ENCODE measurements at regions not wholly inside any gene's neighbourhood (a gene's known extent, or its start where the extent isn't known, plus 50 kb on each side); places are given as distances from the start of the nearest gene placed in this dataset.
A peak's percentile ranks its signal among the peaks of the same experiment; 100 is the strongest.

- Mint-ChIP-seq H3K27me3 (ENCODE audit: low read depth) (peaks cover 16% of the 10 kb centered on the region), H3K9me3 (ENCODE audit: insufficient read depth) (no peaks in the 10 kb centered on the region), H3K4me1 (ENCODE audit: low read depth) (peaks cover 2% of the 10 kb centered on the region), H3K36me3 (ENCODE audit: low read depth) (no peaks in the 10 kb centered on the region), H3K27ac (no peak overlapping the region), H3K4me3 (no peak overlapping the region)
- DNase-seq (peak; percentile 28), ATAC-seq (peak; percentile 68)
- ChIA-PET CTCF (interaction anchor here (0.6 to 4.8 kb wide), 21 partner anchors 9 to 562 kb away, joined by 3 to 36 read pairs (median 4); no protein-coding TSS in a partner anchor), POLR2A (interaction anchor here (0.6 kb wide), 1 partner anchor 210 kb away, joined by 3 read pairs; no protein-coding TSS in a partner anchor)
Measured at GRCh38 chr5:66307647-66308241, 163.6 kb downstream of the SREK1 start.

GRCh38 chr5:66312266-66312665 lies 168.2 kb downstream of the SREK1 start:
- ChIA-PET CTCF (interaction anchor here (1.2 kb wide), 1 partner anchor 501 kb away, joined by 3 read pairs; no protein-coding TSS in a partner anchor), POLR2A (interaction anchor here (1.5 kb wide), 1 partner anchor 11 kb away, joined by 3 read pairs; no protein-coding TSS in a partner anchor)
- H3K36me3 Mint-ChIP-seq (ENCODE audit: low read depth): no peaks in the 10 kb centered on the region
- ATAC-seq (no peak), DNase-seq (no peak)
- peaks cover 2% of the 10 kb centered on the region for H3K4me1 Mint-ChIP-seq (ENCODE audit: low read depth)
- H3K27ac Mint-ChIP-seq: no peak overlapping the region
- H3K4me3 Mint-ChIP-seq: no peak overlapping the region
- H3K9me3 Mint-ChIP-seq (ENCODE audit: insufficient read depth): peaks cover 6% of the 10 kb centered on the region
- peaks cover 6% of the 10 kb centered on the region for H3K27me3 Mint-ChIP-seq (ENCODE audit: low read depth)

- Mint-ChIP-seq H3K4me1 (ENCODE audit: low read depth) (no peaks in the 10 kb centered on the region), H3K27ac (no peak overlapping the region), H3K27me3 (ENCODE audit: low read depth) (peaks cover 12% of the 10 kb centered on the region), H3K9me3 (ENCODE audit: insufficient read depth) (peaks cover 6% of the 10 kb centered on the region), H3K36me3 (ENCODE audit: low read depth) (no peaks in the 10 kb centered on the region), H3K4me3 (no peak overlapping the region)
- ATAC-seq: no peak
- CTCF ChIA-PET: interaction anchor here (1.0 kb wide), 1 partner anchor 10 kb away, joined by 3 read pairs; no protein-coding TSS in a partner anchor
- POLR2A ChIA-PET: no interaction called here
- no peak for DNase-seq
Measured at GRCh38 chr5:66315784-66316183, 171.7 kb downstream of the SREK1 start.

GRCh38 chr5:66322786-66323528 lies 178.9 kb downstream of the SREK1 start:
- no peak overlapping the region for H3K27ac Mint-ChIP-seq
- H3K36me3 Mint-ChIP-seq (ENCODE audit: low read depth): no peaks in the 10 kb centered on the region
- H3K27me3 Mint-ChIP-seq (ENCODE audit: low read depth): peaks cover 10% of the 10 kb centered on the region
- no peak for ATAC-seq
- H3K4me3 Mint-ChIP-seq: no peak overlapping the region
- no peaks in the 10 kb centered on the region for H3K9me3 Mint-ChIP-seq (ENCODE audit: insufficient read depth)
- no peaks in the 10 kb centered on the region for H3K4me1 Mint-ChIP-seq (ENCODE audit: low read depth)
- ChIA-PET POLR2A (interaction anchor here (1.6 kb wide), 1 partner anchor 10 kb away, joined by 3 read pairs; no protein-coding TSS in a partner anchor), CTCF (interaction anchor here (0.7 to 3.9 kb wide), 3 partner anchors 15 to 685 kb away, joined by 3 to 36 read pairs (median 3); no protein-coding TSS in a partner anchor)
- no peak for DNase-seq

- CTCF ChIA-PET: interaction anchor here (0.7 to 3.9 kb wide), 3 partner anchors 16 to 684 kb away, joined by 3 to 36 read pairs (median 3); no protein-coding TSS in a partner anchor
- DNase-seq (no peak), ATAC-seq (no peak)
- no peaks in the 10 kb centered on the region for H3K9me3 Mint-ChIP-seq (ENCODE audit: insufficient read depth)
- H3K4me3 Mint-ChIP-seq: no peak overlapping the region
- H3K27ac Mint-ChIP-seq: no peak overlapping the region
- POLR2A ChIA-PET: interaction anchor here (1.6 kb wide), 1 partner anchor 11 kb away, joined by 3 read pairs; no protein-coding TSS in a partner anchor
- H3K4me1 Mint-ChIP-seq (ENCODE audit: low read depth): no peaks in the 10 kb centered on the region
- peaks cover 8% of the 10 kb centered on the region for H3K27me3 Mint-ChIP-seq (ENCODE audit: low read depth)
- no peaks in the 10 kb centered on the region for H3K36me3 Mint-ChIP-seq (ENCODE audit: low read depth)
Measured at GRCh38 chr5:66323529-66323895, 179.4 kb downstream of the SREK1 start.

GRCh38 chr5:66324357-66324756 lies 180.3 kb downstream of the SREK1 start:
- Mint-ChIP-seq H3K4me3 (no peak overlapping the region), H3K9me3 (ENCODE audit: insufficient read depth) (no peaks in the 10 kb centered on the region), H3K27ac (no peak overlapping the region), H3K4me1 (ENCODE audit: low read depth) (no peaks in the 10 kb centered on the region), H3K27me3 (ENCODE audit: low read depth) (peaks cover 5% of the 10 kb centered on the region), H3K36me3 (ENCODE audit: low read depth) (no peaks in the 10 kb centered on the region)
- ATAC-seq (no peak), DNase-seq (no peak)
- ChIA-PET CTCF (interaction anchor here (3.9 kb wide), 1 partner anchor 17 kb away, joined by 36 read pairs; no protein-coding TSS in a partner anchor), POLR2A (interaction anchor here (1.6 kb wide), 1 partner anchor 11 kb away, joined by 3 read pairs; no protein-coding TSS in a partner anchor)

GRCh38 chr5:66326276-66326675 lies 182.2 kb downstream of the SREK1 start:
- ATAC-seq (no peak), DNase-seq (no peak)
- H3K27ac Mint-ChIP-seq: no peak overlapping the region
- CTCF ChIA-PET: interaction anchor here (3.9 kb wide), 1 partner anchor 19 kb away, joined by 36 read pairs; no protein-coding TSS in a partner anchor
- peaks cover 5% of the 10 kb centered on the region for H3K27me3 Mint-ChIP-seq (ENCODE audit: low read depth)
- H3K36me3 Mint-ChIP-seq (ENCODE audit: low read depth): no peaks in the 10 kb centered on the region
- H3K4me1 Mint-ChIP-seq (ENCODE audit: low read depth): no peaks in the 10 kb centered on the region
- H3K4me3 Mint-ChIP-seq: no peak overlapping the region
- POLR2A ChIA-PET: no interaction called here
- no peaks in the 10 kb centered on the region for H3K9me3 Mint-ChIP-seq (ENCODE audit: insufficient read depth)

GRCh38 chr5:66327008-66327407 lies 182.9 kb downstream of the SREK1 start:
- ATAC-seq: no peak

GRCh38 chr5:66329078-66329477 lies 185.0 kb downstream of the SREK1 start:
- CTCF ChIA-PET: interaction anchor here (2.0 kb wide), 1 partner anchor 23 kb away, joined by 7 read pairs; no protein-coding TSS in a partner anchor
- ATAC-seq: no peak
- Mint-ChIP-seq H3K9me3 (ENCODE audit: insufficient read depth) (no peaks in the 10 kb centered on the region), H3K4me3 (no peak overlapping the region), H3K27ac (no peak overlapping the region), H3K4me1 (ENCODE audit: low read depth) (no peaks in the 10 kb centered on the region), H3K27me3 (ENCODE audit: low read depth) (peaks cover 5% of the 10 kb centered on the region), H3K36me3 (ENCODE audit: low read depth) (no peaks in the 10 kb centered on the region)
- POLR2A ChIA-PET: interaction anchor here (0.9 kb wide), 1 partner anchor 23 kb away, joined by 3 read pairs; no protein-coding TSS in a partner anchor
- DNase-seq: no peak

More at GRCh38 chr5:66327008-66327407, 182.9 kb downstream of the SREK1 start:
- H3K27me3 Mint-ChIP-seq (ENCODE audit: low read depth): peaks cover 5% of the 10 kb centered on the region
- no peak for DNase-seq
- no peaks in the 10 kb centered on the region for H3K9me3 Mint-ChIP-seq (ENCODE audit: insufficient read depth)
- H3K36me3 Mint-ChIP-seq (ENCODE audit: low read depth): no peaks in the 10 kb centered on the region
- no peaks in the 10 kb centered on the region for H3K4me1 Mint-ChIP-seq (ENCODE audit: low read depth)
- no peak overlapping the region for H3K4me3 Mint-ChIP-seq
- POLR2A ChIA-PET: no interaction called here
- no peak overlapping the region for H3K27ac Mint-ChIP-seq
- CTCF ChIA-PET: no interaction called here

- no peak for DNase-seq
- no peaks in the 10 kb centered on the region for H3K9me3 Mint-ChIP-seq (ENCODE audit: insufficient read depth)
- no peak overlapping the region for H3K4me3 Mint-ChIP-seq
- no peaks in the 10 kb centered on the region for H3K36me3 Mint-ChIP-seq (ENCODE audit: low read depth)
- ChIA-PET CTCF (interaction anchor here (0.7 to 1.8 kb wide), 2 partner anchors 25 to 34 kb away, joined by 3 to 5 read pairs; no protein-coding TSS in a partner anchor), POLR2A (no interaction called here)
- no peak overlapping the region for H3K27ac Mint-ChIP-seq
- H3K27me3 Mint-ChIP-seq (ENCODE audit: low read depth): peaks cover 4% of the 10 kb centered on the region
- H3K4me1 Mint-ChIP-seq (ENCODE audit: low read depth): no peaks in the 10 kb centered on the region
- no peak for ATAC-seq
Measured at GRCh38 chr5:66333192-66333591, 189.1 kb downstream of the SREK1 start.

- POLR2A ChIA-PET: no interaction called here
- Mint-ChIP-seq H3K27ac (no peak overlapping the region), H3K4me1 (ENCODE audit: low read depth) (no peaks in the 10 kb centered on the region), H3K9me3 (ENCODE audit: insufficient read depth) (no peaks in the 10 kb centered on the region), H3K27me3 (ENCODE audit: low read depth) (peaks cover 16% of the 10 kb centered on the region), H3K36me3 (ENCODE audit: low read depth) (no peaks in the 10 kb centered on the region), H3K4me3 (no peak overlapping the region)
- CTCF ChIA-PET: interaction anchor here (2.6 kb wide), 1 partner anchor 31 kb away, joined by 12 read pairs; no protein-coding TSS in a partner anchor
- no peak for ATAC-seq
- no peak for DNase-seq
Measured at GRCh38 chr5:66337626-66338226, 193.6 kb downstream of the SREK1 start.
